ENCODE measurements at regions not wholly inside any gene's neighbourhood (a gene's known extent, or its start where the extent isn't known, plus 50 kb on each side); places are given as distances from the start of the nearest gene placed in this dataset.
A peak's percentile ranks its signal among the peaks of the same experiment; 100 is the strongest.

DNA sequence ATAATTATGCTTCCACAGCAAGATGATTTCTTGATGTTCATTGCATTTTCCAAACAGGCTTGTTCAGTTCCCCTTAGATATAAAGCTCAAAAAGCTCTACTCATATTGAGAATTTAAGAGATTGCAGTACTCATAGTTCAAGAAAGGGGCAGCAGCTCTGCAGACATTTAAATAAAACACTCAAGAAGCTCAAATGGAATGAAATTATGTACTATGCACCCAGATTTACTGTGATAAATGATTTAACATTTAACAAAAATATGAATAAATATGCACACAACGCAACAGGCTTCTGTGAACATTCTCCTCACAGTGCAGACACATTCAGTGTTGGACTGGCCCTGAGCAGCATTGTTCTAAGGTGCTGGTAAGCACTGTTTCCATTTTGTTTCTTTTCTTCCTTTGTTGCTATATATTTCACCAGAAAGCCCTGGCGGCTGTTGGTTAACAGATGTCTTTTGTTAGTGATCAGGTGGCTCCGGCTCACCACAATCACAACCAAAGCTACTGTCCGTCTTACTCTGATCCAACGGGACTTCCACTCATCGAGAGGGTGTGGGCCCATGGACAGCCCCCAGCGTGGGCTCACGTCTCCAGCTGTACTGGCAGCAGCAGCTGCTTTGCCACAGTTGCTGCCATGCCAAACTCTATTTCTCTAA, 1440.3 kb downstream of the NCAM2 start:
- no peak for DNase-seq

DNA sequence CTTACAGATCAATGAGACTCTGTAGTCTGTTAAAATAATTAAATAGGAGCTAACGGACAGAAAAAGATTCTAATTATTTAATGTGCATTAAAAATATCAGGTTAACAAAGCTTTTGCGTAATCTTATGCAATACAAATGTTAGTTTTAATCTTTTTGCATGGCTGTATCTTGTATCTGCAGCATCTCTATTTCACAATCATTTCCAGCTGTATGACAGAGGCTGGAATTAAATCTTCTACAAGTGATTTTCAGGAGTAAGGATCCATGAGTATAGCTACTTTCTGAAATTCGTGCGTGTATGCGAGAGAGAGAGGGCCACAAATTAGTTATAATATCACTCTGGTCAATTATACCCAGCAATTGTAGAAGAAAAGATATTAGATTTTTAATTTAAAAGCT, 1446.8 kb downstream of the NCAM2 start:
- no peak for DNase-seq

DNA sequence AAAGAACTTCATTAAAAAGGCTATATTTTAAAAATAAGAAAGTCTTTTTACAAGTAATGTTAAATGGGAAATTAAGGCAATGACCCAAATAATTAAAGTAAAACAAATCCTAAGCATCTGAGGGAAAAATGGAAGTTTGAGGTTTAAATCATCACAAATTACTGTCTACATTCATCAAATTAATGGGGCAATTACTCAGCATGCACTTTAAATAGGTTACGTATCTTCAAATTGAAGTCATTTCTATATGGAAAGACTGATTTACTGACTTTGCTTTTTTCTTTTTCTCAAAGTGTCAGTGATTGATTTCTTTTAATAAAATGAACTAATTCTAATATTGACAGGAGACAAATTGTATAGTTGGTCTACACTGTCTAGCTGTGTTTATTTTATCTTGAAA, 1452.3 kb downstream of the NCAM2 start:
- DNase-seq: no peak

DNA sequence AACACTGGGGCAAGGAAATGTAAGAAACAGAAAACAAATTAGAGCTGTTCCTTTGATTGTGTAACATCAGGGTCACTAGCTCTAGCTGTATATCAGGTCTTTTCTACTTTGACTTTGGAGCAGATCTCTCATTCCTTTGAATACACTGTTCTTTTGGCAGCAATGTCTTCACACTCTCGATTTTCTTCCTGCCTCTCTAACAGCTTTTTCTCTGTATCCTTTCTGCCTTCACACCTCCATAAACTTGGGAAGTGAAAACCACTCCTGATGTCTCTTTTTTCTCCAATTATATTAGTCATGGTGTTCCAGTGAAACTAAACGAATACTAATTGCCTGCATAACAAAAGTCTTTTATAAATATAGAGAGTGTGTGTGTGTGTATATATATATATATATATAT, 1458.0 kb downstream of the NCAM2 start:
- DNase-seq: no peak

DNA sequence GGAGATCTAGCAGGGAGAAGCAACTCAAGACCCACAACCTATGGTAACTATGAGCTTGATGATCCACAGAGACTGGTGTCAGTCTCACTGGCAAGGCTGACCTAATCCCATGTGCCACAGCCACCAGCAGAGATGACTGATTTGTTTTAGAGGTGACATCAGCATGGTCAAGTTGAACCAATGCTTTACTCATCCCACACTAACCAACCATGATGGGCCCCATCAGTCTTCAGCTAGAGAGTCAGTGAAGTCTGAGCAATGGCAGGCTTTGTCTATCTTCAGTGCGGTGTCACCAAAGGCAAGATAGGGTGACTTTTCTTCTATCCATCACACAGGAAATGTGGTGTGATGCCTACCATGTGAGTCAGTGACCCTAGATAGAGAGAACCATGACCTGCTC, 1470.7 kb downstream of the NCAM2 start:
- DNase-seq: no peak

DNA sequence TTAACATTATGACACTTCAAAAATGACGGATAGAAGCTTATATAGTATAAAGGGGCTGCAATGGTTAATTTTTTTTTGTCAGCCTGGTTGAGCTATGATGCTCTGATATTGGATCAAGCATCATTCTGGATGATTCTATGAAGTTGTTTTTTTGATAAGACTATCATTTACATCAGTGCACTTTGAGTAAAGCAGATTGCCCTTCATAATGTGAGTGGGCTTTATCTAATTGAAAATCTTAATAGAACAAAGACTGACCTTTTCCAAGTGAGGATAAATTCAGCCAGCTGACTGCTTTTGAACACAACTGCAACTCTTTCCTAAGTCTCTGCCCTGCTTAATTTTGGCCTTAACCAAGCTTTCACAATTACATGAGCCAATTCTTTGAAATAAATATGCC, 1476.2 kb downstream of the NCAM2 start:
- DNase-seq: no peak

DNA sequence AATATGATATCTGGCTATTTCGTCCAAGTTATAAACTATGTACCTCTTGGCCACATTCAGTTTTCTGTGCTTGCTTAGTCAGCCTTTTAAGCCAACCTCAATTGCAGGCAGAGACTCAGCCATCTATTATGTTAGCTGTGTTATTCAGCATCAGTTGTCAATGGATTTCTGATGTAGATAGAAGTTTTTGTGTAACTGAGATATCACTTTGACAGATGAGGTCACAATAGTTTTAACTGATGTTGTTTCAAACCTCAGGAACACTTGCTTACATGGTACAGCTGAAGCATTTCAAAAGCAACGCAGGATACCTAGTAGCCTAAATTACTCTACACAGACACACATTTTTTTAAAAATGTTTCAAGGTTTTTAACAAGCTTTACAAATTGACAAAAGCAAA, 1478.0 kb downstream of the NCAM2 start:
- DNase-seq: no peak

DNA sequence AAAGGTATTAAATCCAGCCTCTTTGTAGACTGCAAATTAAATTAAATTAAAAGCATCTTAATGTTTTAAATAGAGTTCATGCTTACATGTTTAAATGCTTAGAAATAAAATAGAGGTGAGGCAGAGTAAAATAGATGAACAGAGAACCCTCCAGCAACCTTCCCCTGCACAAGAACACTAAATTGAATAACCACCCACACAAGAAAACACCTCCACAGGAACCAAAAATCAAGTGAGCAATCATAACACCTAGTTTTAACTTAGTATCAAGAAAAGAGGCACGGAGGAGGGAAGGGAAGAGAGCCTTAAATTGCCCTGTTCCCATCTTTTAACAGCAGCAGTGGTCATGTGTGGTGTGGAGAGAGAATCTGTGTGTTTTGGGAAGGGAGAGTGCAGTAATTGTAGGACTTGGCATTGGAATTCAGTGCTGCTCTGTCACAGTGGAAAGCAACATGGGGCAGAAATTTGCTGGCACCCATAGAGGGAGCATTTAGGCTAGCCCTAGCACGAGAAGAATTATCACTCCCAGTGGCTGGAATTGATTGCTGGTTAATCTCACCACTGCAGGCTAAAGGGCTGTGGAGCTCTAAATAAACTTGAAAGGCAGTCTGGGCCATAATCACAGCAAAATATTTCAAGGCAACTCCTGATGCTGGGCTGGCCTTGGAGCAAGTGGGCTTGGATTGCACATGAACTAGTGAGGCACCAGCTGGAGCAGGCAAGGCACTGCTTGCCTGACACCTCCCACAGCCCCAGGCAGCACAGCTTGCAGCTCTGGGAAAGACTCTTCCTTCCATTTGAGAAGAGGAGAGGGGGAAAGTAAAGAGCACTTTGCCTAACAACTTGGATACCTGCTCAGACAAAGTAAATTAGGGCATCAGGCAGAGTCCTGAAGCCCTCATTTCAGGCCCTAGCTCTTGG, 1478.8 kb downstream of the NCAM2 start:
- no peak for DNase-seq

DNA sequence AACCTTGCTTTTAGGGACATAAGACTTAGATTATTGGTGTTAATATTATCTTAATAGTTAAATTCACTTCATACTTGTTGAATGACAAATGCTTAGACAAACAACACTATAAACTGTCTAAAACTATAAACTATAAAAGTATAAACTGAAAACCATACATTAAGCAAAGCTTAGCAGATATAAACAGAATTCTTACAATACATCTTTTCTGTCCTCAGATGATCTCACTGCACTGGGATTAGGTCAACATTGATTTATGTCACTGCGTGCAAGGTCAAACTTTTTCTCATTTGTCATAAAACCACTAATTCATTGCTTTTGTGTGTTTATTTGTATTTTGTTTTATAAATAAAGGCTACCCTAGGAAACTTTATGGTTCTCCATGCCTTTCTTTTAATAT, 1491.8 kb downstream of the NCAM2 start:
- DNase-seq: no peak

DNA sequence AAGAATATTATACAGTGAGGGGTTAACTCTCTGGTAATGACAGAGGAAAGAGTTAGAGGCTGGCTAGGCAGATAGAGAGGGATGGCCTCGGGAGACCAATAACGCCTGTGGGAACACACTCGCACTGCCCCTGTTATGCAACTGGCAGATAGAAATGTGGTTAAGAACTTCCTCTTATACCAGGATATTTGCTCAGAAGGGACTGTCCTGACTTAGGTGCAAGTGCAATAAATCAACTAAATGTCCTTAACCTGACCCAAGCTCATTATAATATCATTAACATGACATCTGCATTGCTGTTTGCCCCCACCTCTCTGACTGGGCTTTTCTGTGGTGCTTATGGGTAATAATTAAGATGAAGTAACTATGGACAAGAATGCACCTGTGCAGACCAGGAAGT, 1518.0 kb downstream of the NCAM2 start:
- DNase-seq: no peak

DNA sequence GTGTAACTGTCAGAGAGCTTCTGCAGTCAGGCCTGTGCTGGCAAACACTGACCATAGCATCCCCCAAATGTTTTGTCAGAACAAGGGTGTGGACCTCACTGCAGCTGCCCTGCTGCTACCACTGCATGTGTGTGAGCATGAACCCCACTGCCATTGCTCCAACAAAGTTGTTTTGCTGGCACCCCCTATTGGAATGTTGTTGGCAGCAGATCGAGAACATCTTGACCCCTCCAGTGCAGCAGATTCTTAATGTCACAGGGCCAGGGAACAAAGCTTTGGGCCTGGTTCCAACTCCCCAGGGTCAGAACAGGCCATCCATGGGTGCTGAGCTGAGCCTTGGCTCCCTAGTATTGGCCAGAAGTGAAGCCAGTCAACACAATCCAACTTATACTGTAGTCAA, 1537.4 kb downstream of the NCAM2 start:
- no peak for DNase-seq

DNA sequence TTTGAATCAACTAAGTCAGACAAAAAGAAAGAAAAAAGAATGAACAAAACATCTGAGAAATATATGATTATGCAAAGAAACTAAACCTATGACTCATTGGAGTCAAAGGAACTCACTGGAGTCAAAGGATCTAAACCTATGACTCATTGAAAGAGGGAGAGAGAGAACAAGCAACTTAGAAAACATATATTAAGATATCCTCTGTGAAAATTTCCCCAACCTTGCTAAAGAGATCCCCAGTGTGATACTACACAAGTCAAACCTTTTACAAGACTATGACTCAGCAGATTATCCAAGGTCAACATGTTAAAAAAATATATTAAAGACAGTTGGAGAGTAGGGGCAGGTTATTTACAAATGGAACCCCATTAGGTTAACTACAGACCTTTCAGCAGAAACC, 1538.3 kb downstream of the NCAM2 start:
- DNase-seq: no peak

DNA sequence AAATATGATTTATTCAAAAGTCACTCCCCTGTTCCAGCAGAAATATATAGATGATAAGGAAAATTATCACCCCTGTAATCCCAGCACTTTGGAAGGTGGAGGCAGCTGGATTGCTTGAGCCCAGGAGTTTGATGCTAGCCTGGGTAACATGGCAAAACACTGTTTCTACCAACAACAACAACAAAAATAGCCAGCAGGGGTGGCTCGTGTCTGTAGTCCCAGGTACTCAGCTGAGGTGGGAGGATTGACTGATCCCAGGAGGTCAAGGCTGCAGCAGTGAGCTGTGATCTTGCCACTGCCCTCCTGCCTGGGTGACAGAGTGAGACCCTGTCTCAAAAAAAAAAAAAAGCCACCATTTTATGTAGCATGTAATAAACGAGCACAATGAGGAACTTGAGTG, 1546.5 kb downstream of the NCAM2 start:
- no peak for DNase-seq

DNA sequence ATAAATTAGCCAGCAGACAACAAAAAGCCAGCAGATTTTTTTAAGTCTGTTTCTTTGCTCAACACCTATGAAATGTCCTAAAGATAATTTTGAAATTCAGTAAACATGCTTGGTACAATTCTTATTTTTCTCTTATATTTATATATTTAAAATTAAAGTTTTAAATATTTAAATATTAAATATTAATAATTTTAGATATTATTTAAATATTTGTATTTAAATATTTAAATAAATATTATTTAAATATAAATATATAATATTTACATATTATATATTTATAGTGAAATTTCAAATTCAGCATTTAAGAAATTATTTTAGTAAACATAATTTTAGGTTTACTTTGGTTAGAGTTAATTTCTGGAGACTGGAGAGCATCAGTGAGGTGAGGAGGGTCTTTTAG, 1554.2 kb downstream of the NCAM2 start:
- DNase-seq: no peak

DNA sequence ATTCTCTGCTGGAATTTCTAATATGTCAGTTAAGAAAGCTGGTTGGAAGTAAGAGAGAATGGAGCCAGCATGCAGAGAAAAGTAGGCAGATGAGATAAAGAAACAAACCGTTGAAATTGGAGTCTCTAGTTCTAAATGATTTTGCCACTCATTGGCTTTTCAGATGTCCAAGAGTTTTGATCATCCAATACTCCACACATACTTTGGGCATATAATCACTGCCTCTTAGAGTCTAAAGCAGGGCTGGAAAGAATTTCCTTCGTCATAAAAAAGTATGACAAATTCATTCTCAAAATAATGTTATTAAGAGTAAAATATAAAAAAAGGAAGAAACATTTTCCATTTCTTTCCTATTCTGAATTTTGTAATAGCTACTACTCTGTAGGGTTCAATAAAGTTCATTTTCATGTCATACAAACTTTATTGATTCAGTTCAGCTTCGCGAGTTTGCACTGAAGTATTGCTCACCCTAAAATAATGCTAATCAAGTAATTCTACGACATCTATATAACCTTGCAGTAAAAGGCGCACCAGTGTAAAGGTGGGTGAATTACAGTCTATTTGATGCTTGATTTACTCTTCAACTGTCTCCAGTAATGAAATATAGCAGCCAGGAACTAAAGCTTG, 1556.6 kb downstream of the NCAM2 start:
- no peak for DNase-seq

DNA sequence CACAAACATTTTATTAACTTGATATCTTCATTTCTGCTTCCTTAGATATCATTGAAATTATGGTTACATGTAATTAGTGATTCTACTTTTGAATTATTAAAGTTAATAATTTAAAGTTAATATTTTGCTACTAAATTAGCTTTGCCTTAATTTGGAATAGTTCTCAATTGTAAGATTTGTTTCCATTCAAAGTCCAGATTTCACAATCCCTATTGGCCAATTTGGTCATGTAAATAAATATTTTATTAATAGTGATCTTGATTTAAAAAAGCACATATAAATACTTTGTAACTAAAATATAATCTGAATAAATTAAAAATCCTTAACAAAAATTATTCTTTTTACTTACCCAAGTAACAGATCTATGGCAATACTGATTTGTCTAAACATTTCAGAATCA, 1558.6 kb downstream of the NCAM2 start:
- no peak for DNase-seq

DNA sequence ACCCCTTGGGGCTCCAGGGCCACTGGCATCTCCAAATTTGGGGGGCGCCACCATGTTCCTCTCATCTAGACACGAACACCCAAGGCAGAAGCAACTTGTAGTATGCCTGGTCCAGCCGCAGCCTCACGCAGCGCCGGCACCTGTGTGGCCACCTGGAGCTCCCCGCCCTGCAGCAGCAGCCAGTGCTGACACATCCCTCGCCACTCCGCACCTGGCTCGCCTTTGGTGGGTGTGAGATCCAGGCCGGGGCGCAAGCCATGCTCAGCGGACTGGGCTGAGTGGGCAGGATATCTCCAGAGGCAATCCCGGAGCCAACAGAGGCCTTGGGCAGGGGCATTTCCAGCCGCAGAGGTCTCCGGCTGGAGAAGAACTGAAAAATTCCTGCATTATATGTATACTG, 1563.7 kb downstream of the NCAM2 start:
- DNase-seq: no peak

DNA sequence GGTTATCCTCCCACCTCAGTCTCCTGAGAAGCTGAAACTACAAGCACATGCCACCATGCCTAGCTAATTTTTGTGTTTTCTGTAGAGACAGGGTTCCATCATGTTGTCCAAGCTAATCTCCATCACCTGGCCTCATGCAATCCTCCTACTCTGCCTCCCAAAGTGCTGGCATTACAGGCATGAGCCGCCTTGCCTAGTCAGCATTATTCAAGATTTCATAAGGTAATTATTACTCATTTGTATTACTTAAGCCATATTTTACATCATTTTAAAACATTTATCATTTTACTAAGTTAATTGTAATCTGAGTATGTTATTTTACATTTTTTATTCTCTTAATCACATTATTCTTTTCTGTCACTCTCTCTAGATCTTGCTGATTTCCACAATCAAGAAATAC, 1575.6 kb downstream of the NCAM2 start:
- no peak for DNase-seq

DNA sequence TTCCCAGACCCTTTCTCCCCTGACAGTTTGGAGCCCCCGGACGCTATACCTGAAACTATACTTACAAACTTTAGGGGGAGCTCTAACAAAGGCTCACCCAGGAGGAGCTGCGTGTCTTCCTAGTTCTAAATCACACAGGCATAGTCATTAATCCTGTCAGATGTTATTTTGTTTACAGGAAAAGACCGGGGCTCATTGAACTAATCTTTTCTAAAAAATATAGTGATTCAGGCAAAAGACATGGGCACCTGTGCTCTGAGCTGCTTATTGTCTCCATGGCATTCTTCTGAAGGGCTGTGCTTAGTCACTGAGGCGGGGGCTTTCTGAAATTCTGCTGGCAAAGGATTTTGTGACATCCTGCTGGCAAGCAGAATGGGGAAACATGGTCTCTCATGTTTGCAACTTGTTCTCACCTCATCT, 1577.0 kb downstream of the NCAM2 start:
- DNase-seq: no peak

DNA sequence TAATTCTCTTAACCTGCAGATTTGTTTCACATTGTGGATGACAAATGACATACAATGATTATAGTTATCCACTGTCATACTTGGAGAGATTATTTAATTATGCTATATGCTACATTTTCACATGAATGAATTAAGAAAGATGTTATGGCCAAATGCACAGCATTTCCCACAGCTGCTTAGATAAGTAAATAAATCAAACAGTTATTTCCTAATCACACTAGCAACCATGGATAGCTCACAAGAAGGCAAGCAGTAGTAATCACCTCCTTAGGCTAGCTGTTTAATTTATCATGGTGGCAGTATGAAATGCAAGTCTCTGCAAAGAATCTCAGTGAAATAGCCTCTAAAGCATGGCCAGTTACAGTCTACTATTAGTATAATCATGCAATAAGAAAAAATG, 1581.5 kb downstream of the NCAM2 start:
- DNase-seq: no peak

DNA sequence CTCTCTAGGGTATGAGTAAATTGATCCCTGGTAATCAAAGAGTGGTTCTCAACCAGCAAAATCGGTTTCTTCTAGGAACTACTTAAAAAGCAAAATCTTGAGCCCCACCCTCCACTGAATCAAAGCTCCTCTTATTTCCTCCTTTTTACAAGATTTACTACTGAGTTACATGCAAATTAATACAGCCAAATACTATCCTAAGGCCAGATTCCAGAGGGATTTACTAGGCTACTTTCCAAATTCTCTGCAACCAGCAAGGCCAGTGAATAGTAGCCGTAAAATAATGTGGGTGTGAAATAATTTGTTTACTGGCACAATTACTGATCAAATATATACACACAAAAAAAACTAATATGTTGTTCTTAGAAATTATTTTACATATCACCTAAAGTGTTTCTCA, 1583.8 kb downstream of the NCAM2 start:
- peak; percentile 37 for DNase-seq

DNA sequence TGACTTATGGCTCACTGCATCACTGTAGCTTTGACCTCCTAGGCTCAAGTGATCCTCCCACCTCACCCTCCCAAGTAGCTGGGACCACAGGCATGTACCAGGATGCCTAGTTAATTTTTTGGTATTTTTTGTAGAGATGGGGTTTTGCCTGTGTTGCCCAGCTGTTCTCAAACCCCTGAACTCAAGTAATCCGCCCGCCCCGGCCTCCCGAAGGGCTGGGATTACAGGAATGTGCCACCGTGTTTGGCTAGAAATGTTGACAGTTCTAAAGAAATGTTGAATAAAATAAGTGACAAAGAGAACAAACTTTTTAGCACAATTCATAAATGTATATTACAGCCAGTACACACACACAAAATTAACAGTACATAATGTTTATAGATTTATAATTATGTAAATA, 1586.1 kb downstream of the NCAM2 start:
- DNase-seq: no peak

DNA sequence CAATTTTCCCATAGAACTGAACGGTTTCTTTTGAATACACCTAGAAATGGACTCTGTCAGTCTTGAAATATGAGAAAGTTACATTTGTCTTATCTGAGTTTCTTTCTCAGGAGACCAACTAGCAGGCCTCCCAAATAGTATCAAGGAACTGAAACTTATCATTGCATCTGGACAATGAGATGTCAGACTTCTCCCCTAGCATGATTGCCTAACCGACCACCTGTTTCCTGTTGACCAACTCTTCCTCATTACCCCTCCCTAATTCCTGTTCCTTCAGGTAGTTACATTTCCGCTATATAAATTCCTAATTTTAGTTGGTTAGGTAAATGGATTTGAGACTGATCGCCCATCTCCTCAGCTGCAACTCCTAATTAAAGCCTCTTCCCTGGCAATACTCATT, 1587.3 kb downstream of the NCAM2 start:
- no peak for DNase-seq

DNA sequence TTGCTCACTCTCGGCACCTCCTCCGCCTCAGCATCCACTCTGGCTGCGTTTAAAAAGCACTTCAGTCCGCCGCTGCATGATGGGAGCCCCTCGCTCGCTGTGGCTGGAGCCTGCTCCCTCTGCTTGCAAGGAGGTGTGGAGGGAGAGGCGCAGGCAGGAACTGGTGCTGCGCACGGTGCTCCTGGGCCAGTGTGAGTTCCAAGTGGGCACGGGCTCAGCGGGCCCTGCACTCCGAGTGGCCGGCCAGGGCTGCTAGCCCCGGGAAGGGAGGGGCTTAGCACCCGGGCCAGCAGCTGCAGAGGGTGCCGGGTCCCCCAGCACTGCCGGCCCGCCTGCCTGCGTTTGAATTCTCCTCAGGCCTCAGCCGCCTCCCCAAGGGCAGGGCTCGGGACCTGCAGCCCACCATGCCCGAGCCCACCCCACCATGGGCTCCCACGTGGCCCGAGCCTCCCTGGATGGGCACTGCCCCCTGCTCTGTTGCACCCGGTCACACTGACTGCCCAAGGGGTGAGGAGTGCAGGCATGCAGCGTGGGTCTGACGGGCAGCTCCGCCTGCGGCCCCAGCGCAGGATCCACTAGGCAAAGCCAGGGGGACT, 1599.5 kb downstream of the NCAM2 start:
- DNase-seq: no peak

Data from NCI-H1048 (cell line).